ENCODE measurements at regions not wholly inside any gene's neighbourhood (a gene's known extent, or its start where the extent isn't known, plus 50 kb on each side); places are given as distances from the start of the nearest gene placed in this dataset.

DNA sequence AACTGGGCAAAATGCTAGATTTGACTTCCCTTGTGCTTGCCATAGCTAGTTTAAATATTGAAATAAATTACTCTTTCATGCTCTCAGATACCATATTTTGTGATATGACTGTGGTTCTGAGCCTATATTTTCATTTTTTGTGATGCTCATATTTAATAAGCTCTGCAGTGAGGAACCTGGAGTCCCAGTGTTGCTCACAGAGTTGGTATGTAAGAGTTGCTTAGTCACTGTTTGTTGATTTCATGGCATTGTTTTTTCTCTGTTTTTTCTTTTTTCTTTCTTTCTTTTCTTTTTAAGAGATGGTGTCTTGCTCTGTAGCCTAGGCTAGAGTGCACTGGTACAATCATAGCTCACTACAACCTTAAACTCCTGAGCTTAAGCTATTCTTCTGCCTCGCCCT, 750.5 kb upstream of the TMEM132C start (continued):
- TF ChIP-seq ZNF274 (IDR thresholded peaks at IDR 0.05; ENCODE audit: borderline replicate concordance, extremely low read depth, low read length) (no peak), BACH1 (IDR thresholded peaks at IDR 0.05; ENCODE audit: low read length) (peak; percentile 62), POU5F1 (IDR thresholded peaks at IDR 0.05; ENCODE audit: low read depth, low read length) (no peak)
